ENCODE measurements at regions not wholly inside any gene's neighbourhood (a gene's known extent, or its start where the extent isn't known, plus 50 kb on each side); places are given as distances from the start of the nearest gene placed in this dataset.

- no peak for TF ChIP-seq CTCF (IDR thresholded peaks at IDR 0.05)
Measured at GRCh38 chr10:84879991-84880390, 551.6 kb downstream of the CCSER2 start.

- TF ChIP-seq CTCF (IDR thresholded peaks at IDR 0.05) = no peak
Measured at GRCh38 chr10:84890706-84891105, 562.3 kb downstream of the CCSER2 start.

GRCh38 chr10:84891631-84892030 lies 563.2 kb downstream of the CCSER2 start:
- no peak for TF ChIP-seq CTCF (IDR thresholded peaks at IDR 0.05)

- no peak for TF ChIP-seq CTCF (IDR thresholded peaks at IDR 0.05)
Measured at GRCh38 chr10:84895541-84895940, 567.2 kb downstream of the CCSER2 start.

GRCh38 chr10:84896909-84897308 lies 568.5 kb downstream of the CCSER2 start:
- no peak for TF ChIP-seq CTCF (IDR thresholded peaks at IDR 0.05)

GRCh38 chr10:84899268-84899667 lies 570.9 kb downstream of the CCSER2 start:
- no peak for TF ChIP-seq CTCF (IDR thresholded peaks at IDR 0.05)

GRCh38 chr10:84900141-84900540 lies 571.8 kb downstream of the CCSER2 start:
- TF ChIP-seq CTCF (IDR thresholded peaks at IDR 0.05) = no peak

- TF ChIP-seq CTCF (IDR thresholded peaks at IDR 0.05) = no peak
Measured at GRCh38 chr10:84901885-84902284, 573.5 kb downstream of the CCSER2 start.

All from LNCAP (cell line).